ENCODE measurements at regions not wholly inside any gene's neighbourhood (a gene's known extent, or its start where the extent isn't known, plus 50 kb on each side); places are given as distances from the start of the nearest gene placed in this dataset.

- no peak overlapping the region for H3K4me3 ChIP-seq (ENCODE audit: low read depth, low read length)
- DNase-seq (ENCODE audit: low read depth), result no peak
- no peak for TF ChIP-seq CTCF (conservative IDR thresholded peaks at IDR 0.05; ENCODE audit: low read depth, low read length)
Observed at GRCh38 chr16:51009813-51010212, 141.3 kb downstream of the SALL1 start.

- DNase-seq (ENCODE audit: low read depth), result no peak
- H3K4me3 ChIP-seq (ENCODE audit: low read depth, low read length), result no peak overlapping the region
- no peak for TF ChIP-seq CTCF (conservative IDR thresholded peaks at IDR 0.05; ENCODE audit: low read depth, low read length)
Observed at GRCh38 chr16:51009359-51009758, 141.7 kb downstream of the SALL1 start.

- H3K4me3 ChIP-seq (ENCODE audit: low read depth, low read length), result no peak overlapping the region
- no peak for TF ChIP-seq CTCF (conservative IDR thresholded peaks at IDR 0.05; ENCODE audit: low read depth, low read length)
- no peak for DNase-seq (ENCODE audit: low read depth)
Observed at GRCh38 chr16:51008607-51009006, 142.5 kb downstream of the SALL1 start.

GRCh38 chr16:51008037-51008436 is 143.0 kb downstream of the SALL1 start:
- H3K4me3 ChIP-seq (ENCODE audit: low read depth, low read length), result no peak overlapping the region
- TF ChIP-seq CTCF (conservative IDR thresholded peaks at IDR 0.05; ENCODE audit: low read depth, low read length), result no peak
- DNase-seq (ENCODE audit: low read depth), result no peak

GRCh38 chr16:51003850-51004566 is 147.1 kb downstream of the SALL1 start:
- no peak overlapping the region for H3K4me3 ChIP-seq (ENCODE audit: low read depth, low read length)
- DNase-seq (ENCODE audit: low read depth), result no peak
- TF ChIP-seq CTCF (conservative IDR thresholded peaks at IDR 0.05; ENCODE audit: low read depth, low read length), result no peak

GRCh38 chr16:51002881-51003490 is 148.1 kb downstream of the SALL1 start:
- no peak for DNase-seq (ENCODE audit: low read depth)
- no peak for TF ChIP-seq CTCF (conservative IDR thresholded peaks at IDR 0.05; ENCODE audit: low read depth, low read length)
- no peak overlapping the region for H3K4me3 ChIP-seq (ENCODE audit: low read depth, low read length)

GRCh38 chr16:50999181-50999580 is 151.9 kb downstream of the SALL1 start:
- TF ChIP-seq CTCF (conservative IDR thresholded peaks at IDR 0.05; ENCODE audit: low read depth, low read length), result no peak
- DNase-seq (ENCODE audit: low read depth), result no peak
- H3K4me3 ChIP-seq (ENCODE audit: low read depth, low read length), result no peak overlapping the region

Measured in epithelial cell of proximal tubule (primary cell).